Stimulated activated CD8-positive, alpha-beta memory T cell treated with anti-CD3 and anti-CD28 coated beads, Interleukin-15, amount 100 ng/mL, for 1 hour (primary cell): ENCODE measurements at regions not wholly inside any gene's neighbourhood (a gene's known extent, or its start where the extent isn't known, plus 50 kb on each side); places are given as distances from the start of the nearest gene placed in this dataset.
"Not testable (repeated sequence)": the region's sequence is repeated elsewhere in the genome, so short reads cannot be mapped to it uniquely, and the experiment has no call there.

Experiments used
- DNase-seq: peaks from one replicate; pipeline ENCODE4 v3.0.0-alpha.2; 2020; ENCODE audit warnings: low read depth

DNA sequence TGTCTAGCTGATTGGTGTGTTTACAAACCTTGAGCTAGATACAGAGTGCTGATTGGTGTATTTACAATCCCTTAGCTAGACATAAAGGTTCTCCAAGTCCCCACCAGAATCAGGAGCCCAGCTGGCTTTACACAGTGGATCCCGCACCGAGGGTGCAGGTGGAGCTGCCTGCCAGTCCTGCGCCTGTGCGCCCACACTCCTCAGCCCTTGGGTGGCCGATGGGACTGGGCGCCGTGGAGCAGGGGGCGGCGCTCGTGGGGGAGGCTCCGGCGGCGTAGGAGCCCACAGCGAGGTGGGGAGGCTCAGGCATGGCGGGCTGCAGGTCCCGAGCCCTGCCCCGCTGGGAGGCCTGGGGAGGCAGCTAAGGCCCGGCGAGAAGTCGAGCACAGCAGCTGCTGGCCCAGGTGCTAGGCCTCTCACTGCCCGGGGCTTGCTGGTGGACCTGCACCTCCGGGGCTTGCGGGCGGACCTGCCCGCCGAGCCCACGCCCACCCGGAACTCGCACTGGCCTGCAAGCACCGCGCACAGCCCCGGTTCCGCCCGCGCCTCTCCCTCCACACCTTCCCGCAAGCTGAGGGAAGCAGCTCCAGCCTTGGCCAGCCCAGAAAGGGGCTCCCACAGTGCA, 51.0 kb upstream of the CDYL start:
- not testable (repeated sequence) for DNase-seq

DNA sequence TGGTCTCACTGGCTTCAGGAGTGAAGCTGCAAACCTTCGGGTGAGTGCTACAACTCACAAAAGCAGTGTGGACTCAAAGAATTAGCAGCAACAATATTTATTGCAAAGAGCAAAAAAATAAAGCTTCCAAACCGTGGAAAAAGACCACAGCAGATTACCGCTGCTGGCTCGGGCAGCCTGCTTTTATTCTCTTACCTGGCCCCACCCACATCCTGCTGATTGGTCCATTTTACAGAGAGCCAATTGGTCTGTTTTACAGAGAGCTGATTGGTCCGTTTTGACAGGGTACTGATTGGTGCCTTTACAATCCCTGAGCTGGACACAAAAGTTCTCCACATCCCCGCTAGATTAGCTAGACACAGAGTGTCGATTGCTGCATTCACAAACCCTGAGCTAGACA, 51.5 kb upstream of the CDYL start:
- DNase-seq, result not testable (repeated sequence)

DNA sequence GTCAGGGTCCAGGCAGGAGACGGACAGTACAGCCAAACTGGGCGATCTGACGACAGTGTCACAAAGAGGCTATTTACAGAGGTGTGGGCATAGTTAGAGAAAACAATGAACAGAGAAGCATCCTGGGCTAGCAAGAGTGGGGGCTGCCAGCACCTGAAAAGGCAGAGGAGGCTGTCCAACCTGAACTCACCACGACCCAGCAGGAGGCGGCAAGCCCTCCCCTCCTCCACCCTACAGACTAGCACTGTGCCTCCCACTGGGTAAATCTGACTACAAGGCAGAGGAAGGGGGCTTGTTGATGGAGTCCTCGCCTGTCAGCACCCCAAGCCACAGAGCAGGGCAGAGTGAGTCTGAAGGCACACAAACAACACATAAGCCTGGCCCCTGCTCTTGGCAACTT, 52.8 kb upstream of the CDYL start:
- no peak for DNase-seq

DNA sequence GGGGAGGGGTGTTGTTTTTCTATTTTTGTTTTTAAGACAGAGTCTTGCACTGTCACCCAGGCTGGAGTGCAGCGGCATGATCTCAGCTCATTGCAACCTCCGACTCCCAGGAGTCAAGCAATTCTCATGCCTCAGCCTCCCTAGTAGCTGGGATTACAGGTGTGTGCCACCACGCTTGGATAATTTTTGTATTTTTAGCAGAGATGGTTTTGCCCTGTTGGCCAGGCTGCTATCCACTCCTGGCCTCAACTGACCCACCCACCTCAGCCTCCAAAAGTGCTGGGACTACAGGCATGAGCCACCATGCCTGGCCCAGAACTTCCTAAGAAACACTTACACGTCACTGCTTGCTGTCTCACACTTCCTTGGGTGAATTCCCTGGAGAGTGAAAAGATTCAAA, 54.8 kb upstream of the CDYL start:
- DNase-seq, result not testable (repeated sequence)

DNA sequence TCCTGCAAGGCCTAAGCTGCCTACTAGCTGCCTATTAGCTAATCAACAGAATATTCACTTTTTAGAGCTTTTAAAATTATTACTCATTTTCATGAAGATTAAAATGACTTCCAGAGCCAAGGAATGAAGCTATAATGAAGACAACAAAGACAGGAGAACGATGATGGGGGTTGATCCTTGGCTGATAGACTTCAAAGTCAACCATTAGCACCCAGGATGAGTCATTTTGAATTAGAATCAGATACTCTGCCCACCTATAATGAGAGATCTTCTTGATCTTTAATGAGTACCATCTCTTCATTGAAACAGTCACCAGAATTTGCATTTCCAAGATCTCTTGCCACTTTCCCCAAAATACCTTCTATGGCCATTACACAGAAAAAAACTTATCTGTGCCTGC, 56.7 kb upstream of the CDYL start:
- no peak for DNase-seq

DNA sequence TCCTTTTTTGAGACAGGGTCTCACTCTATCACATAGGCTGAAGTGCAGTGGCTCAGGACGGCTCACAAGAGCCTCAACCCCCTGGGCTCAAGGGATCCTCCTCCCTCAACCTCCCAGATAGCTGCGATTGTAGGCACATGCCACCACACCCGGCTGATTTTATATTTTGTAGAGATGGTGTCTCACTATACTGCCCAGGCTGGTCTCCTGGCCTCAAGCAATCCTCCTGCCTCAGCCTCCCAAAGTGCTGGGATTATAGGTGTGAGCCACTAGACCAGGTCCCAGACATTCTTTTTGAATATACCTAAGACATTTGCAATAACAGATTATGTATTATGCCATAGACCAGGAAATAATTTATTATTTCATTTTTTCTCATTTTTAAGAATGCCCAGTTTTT, 58.3 kb upstream of the CDYL start:
- DNase-seq, result no peak

DNA sequence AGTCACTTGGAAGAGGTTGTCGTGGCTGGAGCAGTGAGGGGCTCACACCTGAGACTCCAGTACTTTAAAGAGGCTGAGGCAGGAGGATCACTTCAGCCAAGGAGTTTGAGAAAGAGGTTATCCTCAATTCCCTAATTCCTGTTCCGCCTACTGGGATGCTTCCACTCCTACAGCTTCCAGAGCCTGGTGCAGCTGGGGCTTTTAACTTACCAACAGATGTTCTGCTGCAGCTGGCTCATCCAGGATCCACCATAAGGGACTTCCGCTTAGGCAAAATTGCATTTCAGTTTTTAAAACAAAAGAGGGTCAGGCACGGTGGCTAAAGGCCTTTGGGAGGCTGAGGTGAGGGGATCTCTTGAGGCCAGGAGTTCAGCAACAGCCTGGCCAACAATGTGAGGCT, 59.1 kb upstream of the CDYL start:
- no peak for DNase-seq

DNA sequence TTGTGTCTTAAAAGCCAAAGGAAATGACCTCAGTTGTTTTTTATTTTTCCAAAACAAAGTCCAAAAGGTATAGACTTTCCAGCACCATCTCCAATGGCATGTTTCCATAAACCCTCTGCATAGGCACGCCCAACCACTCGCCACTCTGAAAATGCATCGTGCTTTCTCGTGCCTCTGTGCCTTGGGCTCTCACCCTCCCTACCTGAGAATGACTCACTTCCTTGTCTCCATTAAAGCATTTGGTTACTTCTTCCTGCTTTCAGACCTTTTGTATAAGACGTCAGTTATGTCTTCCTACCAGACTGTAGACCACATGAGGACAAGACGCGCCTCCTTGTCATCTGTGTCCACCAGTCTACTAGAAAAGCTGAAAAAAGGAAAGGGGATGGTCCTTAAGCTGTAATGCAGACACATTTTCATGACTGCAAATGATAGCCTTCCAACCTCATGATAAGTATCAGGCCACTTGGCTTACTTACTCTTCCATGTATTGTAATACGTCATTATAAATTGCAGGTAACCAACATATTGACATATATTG, 61.2 kb upstream of the CDYL start:
- no peak for DNase-seq

DNA sequence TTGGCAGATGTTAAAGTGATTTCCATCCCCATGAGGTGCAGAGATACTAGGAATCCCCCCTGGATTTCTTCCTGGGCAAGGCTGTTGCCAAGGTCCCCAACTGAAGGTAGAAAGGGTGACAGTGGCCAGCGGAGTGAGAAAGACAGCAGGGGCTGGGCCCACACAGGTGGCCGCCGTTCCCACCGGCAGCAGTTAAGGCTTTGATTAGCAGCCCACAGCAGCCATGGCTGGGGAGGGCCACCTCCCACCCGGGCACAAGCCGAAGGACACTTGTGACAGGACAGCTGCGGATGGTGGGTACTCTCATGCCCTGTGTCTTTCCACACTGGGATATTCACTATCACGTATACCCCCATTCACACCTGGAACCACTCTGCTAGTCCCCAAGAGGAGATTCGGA, 63.9 kb upstream of the CDYL start:
- no peak for DNase-seq

DNA sequence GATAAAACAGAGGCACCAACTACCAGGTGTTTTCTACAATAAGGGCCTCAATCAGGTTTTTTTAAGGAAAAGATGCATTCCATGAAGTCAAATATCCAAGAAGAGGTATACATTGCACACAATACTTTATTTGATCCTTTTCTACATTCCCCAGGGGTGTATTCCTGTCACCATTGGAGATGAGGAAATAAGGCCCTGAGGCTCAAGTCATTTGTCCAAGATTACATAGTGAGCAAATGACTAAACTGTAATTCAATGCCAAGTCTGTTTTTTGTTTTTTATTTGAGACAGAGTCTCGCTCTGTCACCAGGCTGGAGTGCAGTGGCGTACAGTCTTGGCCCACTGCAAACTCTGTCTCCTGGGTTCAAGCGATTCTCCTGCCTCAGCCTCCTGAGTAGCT, 69.2 kb upstream of the CDYL start:
- no peak for DNase-seq

DNA sequence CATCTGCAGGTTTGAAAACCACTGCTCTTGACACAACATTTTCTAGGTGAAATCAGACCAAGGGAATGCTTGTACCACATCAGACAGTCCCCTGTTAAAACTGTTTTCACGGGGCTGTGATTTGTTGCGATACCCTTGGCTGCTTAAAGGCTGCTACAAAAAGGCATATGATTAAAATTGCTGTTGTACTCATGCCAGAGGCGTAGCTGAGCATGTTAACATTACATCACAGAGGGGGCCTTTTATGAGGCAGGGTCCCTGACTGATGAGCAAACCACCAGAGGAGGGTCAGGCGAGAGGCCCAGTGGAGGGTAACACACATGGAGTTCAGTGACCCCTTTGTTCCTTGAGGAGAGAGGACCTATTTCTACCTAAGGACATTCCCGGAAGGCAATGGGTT, 70.4 kb upstream of the CDYL start:
- DNase-seq, result no peak

DNA sequence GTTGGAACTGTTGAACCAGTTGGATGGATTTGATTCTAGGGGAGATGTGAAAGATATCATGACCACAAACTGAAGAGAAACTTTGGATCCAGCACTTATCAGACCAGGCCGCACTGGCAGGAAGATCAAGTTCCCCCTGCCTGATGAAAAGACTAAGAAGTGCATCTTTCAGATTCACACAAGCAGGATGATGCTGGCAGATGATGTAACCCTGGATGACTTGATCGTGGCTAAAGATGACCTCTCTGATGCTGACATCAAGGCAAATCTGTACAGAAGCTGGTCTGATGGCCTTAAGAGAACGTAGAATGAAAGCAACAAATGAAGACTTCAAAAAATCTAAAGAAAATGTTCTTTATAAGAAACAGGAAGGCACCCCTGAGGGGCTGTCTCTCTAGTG, 72.8 kb upstream of the CDYL start:
- no peak for DNase-seq

DNA sequence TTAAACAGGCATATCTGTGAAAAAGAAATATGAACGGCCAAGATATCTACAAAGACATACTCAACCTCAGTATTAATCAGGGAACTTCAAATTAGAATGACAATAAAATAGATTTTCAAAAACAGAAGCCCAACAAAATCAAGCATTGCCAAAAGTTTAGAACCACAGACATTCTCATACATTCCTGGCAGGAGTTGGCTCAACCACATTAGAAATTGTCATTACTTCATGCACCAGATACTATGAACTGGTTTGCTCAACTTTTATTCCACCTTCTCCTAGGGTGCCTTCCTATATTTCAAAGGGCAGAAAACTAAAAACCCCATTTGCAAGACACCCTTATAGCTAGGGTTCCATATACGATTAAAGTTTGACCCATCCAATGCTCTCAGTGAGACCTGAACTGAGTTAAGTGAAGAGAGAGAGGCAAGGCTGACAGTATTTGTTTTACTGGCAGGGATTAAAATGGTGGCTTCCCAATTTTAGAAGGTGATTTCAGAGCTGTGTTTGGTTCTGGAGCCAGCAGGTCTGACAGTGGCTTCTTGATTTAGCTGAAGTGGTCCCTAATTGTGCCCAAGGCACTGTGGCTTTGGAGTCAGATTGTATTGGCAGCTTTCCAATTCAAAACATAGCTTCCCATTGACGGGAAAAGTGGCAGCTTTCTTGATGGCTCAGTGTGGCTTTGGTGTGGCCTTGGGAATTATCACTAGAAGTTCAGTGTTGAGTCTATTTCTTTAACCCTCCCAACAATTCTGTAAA, 77.1 kb upstream of the CDYL start:
- DNase-seq, result no peak

DNA sequence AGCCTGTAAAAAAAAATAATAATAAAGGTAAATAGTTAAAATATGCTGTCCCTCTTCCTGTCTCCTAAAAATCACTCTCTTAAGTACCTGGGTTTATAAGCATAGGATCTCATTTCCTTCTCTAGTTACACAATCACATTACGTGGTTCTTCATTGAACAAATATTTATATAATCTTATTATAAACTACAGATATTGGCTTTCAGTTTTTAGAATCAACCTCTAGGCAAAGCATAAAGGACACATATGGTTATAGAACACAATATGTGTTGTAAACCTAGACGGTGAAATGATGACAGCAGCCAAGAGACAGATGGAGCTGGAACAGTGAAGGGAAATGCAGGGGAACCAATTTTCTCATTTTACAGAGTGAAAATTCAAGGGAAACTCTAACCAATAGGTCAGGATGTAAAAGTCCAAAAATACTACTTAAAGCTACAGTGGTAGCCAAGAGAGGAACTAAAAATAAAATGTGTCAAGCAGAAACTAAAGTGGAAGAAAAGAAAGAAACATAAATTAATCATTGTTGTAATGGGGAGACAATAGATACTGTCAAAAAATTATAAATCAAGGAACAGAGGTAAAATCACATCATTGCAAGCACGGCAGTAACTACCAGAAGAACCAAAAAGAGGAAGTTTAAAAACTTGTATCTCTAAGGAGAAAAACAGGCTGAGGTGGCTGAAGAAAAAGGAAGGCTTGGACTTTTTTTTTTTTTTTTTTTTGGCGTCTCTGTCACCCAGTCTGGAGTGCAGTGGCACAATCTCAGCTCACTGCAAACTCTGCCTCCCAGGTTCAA, 82.8 kb upstream of the CDYL start:
- DNase-seq, result no peak

DNA sequence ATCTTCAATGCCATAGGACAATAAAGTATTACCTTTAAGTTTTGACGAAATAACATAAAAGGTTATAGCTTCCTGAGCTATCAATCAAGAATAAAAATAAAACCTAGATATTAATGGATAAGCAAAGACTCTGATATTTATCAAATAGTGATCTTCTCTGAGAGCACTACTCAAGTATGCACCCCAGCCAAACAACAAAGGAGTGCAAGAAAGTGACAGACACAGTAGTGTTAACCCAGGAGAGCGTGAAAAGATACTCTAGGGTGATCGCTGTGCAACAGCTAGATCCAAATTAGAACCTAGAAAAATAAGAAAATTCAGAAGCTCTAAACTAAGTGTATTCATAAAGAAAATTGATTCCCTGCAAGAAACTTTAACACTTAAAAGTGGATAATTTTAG, 83.5 kb upstream of the CDYL start:
- no peak for DNase-seq

DNA sequence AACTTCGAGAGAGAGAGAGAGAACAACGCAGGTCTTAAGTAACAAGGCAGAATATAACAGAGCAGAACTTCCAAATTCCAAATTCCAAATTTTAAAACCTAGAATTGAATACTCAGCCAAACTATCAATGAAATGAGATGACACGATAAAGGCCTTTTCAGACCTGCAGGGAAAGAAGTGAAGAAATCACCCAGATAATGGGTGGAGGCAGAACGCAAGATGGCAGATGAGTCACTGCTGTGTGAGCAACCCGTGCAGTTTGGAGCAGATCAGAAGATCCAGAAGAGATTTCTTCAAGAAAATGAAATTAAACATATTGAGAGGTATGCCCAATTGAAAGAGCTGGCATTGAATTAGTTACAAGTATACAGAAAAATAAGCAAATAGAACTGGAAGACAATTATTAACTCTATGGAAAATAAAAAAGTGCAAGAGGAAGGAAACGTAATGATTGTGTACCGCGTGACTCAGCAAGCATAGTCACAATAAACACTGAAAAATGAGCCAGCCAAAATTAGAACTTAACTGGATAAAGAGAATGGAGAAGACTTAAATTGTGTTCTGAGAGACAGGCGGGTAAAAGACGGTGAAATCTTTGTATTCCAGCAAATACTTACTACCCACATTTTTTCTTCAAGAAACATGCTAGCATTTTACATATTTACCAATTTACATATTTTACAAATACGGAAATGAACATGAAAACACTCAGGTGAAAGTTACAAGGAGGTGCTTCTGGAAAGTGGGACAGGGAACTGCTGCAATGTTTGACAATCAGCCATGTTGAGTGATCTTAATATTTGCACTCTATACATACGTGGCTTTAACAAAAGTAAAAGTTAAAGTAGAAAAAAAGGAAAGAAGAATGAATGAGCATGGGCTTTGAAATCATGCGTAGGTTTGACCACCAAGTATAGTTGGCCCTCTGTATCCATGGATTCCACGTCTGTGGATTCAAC, 87.9 kb upstream of the CDYL start:
- DNase-seq, result no peak

DNA sequence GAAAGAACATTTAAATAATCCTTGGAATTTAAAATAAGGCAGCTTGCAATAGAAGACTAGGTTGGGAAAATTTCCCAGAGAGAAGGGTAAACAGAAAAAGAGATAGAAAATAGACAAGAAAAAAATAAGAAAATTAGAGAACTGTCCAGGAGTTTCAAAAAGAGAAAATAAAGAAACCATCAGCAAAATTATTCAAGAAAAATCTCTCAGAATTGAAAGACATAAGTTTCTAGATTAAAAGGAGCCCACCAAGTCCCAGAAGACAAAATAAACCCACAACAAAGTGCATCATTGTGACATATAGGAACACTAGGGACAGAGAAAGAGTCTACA, 88.6 kb upstream of the CDYL start:
- no peak for DNase-seq

DNA sequence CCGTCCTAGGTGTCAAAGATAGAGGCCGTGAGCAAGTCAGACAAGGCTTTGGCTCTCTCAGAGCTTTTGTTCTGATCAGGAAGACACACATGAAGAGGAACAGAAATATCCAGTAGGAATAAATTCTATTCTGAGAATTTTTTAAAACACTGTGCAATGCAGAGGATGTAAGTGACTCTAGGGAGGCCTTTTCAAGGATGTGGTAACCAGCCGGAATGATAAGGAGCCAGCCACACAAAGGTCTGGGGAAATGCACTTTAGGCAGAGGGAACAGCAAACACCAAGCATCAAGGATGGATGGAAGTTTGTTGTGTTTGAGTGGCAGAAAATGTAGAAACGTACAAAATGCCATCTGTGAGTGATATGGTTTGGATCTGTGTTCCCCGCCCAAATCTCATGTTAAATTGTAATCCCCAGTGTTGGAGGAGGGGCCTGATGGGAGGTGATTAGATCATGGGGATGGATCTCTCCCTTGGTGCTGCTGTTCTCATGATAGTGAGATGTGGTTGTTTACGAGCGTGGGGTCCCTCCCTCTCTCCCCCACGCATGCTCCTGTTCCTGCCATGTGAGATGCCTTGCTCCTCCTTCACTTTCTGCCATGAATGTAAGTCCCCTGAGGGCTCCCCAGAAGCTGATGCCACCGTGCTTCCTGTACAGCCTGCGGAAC, 93.6 kb upstream of the CDYL start:
- DNase-seq, result no peak

DNA sequence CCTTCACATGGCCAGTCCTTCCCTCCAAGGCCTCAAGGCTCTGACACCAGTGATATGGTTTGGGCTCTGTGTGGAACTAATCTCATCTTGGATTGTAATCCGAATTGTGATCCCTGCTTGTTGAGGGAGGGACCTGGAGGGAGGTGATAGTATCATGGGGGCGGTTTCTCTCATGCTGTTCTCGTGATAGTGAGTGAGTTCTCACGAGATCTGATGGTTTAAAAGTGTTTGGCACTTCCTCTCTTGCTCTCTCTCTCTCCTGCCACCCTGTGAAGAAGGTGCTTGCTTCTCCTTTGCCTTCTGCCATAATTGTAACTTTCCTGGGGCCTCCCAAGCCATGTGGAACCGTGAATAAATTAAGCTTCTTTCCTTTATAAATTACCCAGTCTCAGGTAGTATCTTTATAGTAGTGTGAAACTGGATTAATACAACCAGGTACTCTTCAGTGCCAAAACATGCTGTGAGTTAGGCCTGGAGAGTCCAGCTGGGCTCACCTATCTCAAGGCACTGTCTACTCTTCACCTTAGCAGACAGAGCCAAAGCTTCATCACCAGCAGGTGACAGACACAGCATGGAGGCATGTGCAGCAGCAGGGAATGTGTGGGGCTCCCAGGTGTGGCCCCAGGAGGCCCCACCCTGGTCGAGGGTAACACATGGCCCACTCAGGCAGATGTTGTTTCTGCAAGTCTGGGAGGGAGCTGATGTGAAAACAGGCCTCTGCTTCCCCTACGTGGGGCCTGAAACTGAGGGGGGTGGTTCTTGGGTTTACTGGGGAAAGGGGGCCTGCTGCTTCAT, 97.5 kb upstream of the CDYL start:
- no peak for DNase-seq

DNA sequence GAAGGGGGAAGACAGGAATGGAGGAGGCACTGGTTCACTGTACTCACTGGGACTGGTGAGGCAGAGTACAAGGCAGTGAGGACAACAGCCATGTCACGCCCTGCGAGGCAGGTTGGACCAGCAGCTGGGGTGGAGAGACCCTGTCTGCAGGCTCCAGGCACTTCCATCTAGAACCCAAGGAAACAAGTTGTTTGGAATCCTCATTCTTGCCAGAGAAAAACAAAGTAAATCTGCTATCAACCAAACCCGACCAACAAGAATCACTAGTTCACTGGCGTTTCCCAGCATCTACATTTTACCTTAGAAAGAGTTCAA, 98.5 kb upstream of the CDYL start:
- no peak for DNase-seq
